ENCODE measurements at regions not wholly inside any gene's neighbourhood (a gene's known extent, or its start where the extent isn't known, plus 50 kb on each side); places are given as distances from the start of the nearest gene placed in this dataset.
"Not testable (repeated sequence)": the region's sequence is repeated elsewhere in the genome, so short reads cannot be mapped to it uniquely, and the experiment has no call there.

GRCh38 chr13:65154661-65155447 lies 2075.3 kb downstream of the PCDH9 start:
- no peak for DNase-seq (ENCODE audit: low spot score)

GRCh38 chr13:65149687-65150086 lies 2080.4 kb downstream of the PCDH9 start:
- no peak for DNase-seq (ENCODE audit: low spot score)

GRCh38 chr13:65143920-65144319 lies 2086.2 kb downstream of the PCDH9 start:
- no peak for DNase-seq (ENCODE audit: low spot score)

GRCh38 chr13:65133094-65133493 lies 2097.0 kb downstream of the PCDH9 start:
- no peak for DNase-seq (ENCODE audit: low spot score)

GRCh38 chr13:65125236-65125635 lies 2104.9 kb downstream of the PCDH9 start:
- no peak for DNase-seq (ENCODE audit: low spot score)

GRCh38 chr13:65112531-65112941 lies 2117.6 kb downstream of the PCDH9 start:
- DNase-seq (ENCODE audit: low spot score) = no peak

- no peak for DNase-seq (ENCODE audit: low spot score)
Observed at GRCh38 chr13:65112123-65112522, 2118.0 kb downstream of the PCDH9 start.

GRCh38 chr13:65111223-65111622 lies 2118.9 kb downstream of the PCDH9 start:
- DNase-seq (ENCODE audit: low spot score) = no peak

- not testable (repeated sequence) for DNase-seq (ENCODE audit: low spot score)
Observed at GRCh38 chr13:65104436-65104835, 2125.7 kb downstream of the PCDH9 start.

GRCh38 chr13:65103351-65103750 lies 2126.8 kb downstream of the PCDH9 start:
- no peak for DNase-seq (ENCODE audit: low spot score)

- DNase-seq (ENCODE audit: low spot score) = no peak
Observed at GRCh38 chr13:65095161-65096082, 2134.7 kb downstream of the PCDH9 start.

- no peak for DNase-seq (ENCODE audit: low spot score)
Observed at GRCh38 chr13:65093357-65093756, 2136.8 kb downstream of the PCDH9 start.

- no peak for DNase-seq (ENCODE audit: low spot score)
Observed at GRCh38 chr13:65091031-65091430, 2139.1 kb downstream of the PCDH9 start.

GRCh38 chr13:65090186-65090585 lies 2139.9 kb downstream of the PCDH9 start:
- no peak for DNase-seq (ENCODE audit: low spot score)

GRCh38 chr13:65088906-65089305 lies 2141.2 kb downstream of the PCDH9 start:
- no peak for DNase-seq (ENCODE audit: low spot score)

- DNase-seq (ENCODE audit: low spot score) = no peak
Observed at GRCh38 chr13:65085977-65086376, 2144.2 kb downstream of the PCDH9 start.

- DNase-seq (ENCODE audit: low spot score) = no peak
Observed at GRCh38 chr13:65074248-65074647, 2155.9 kb downstream of the PCDH9 start.

GRCh38 chr13:65064967-65065366 lies 2165.2 kb downstream of the PCDH9 start:
- no peak for DNase-seq (ENCODE audit: low spot score)

- DNase-seq (ENCODE audit: low spot score) = no peak
Observed at GRCh38 chr13:65063753-65064152, 2166.4 kb downstream of the PCDH9 start.

GRCh38 chr13:65057986-65058385 lies 2172.2 kb downstream of the PCDH9 start:
- DNase-seq (ENCODE audit: low spot score) = no peak

GRCh38 chr13:65054277-65054676 lies 2175.9 kb downstream of the PCDH9 start:
- no peak for DNase-seq (ENCODE audit: low spot score)

GRCh38 chr13:65036999-65037398 lies 2193.1 kb downstream of the PCDH9 start:
- no peak for DNase-seq (ENCODE audit: low spot score)

GRCh38 chr13:65035302-65035701 lies 2194.8 kb downstream of the PCDH9 start:
- no peak for DNase-seq (ENCODE audit: low spot score)
